HUES6 (cell line): ENCODE measurements at regions not wholly inside any gene's neighbourhood (a gene's known extent, or its start where the extent isn't known, plus 50 kb on each side); places are given as distances from the start of the nearest gene placed in this dataset.

Experiments used
- H3K27ac ChIP-seq: 2 replicates; pipeline ENCODE4 v1.7.0; 2013; ENCODE audit warnings: low read depth, mild to moderate bottlenecking, low read length, inconsistent platforms
- H3K27me3 ChIP-seq: 2 replicates; pipeline ENCODE4 v1.6.1; 2013; ENCODE audit warnings: low read length; ENCODE audit not compliant: control insufficient read depth, insufficient read depth
- H3K36me3 ChIP-seq: 2 replicates; pipeline ENCODE4 v1.6.1; 2013; ENCODE audit warnings: low read length; ENCODE audit not compliant: control insufficient read depth, insufficient read depth
- H3K4me1 ChIP-seq: 2 replicates; pipeline ENCODE4 v1.6.1; 2013; ENCODE audit warnings: low read length; ENCODE audit not compliant: control insufficient read depth, insufficient read depth
- H3K4me3 ChIP-seq: 2 replicates; pipeline ENCODE4 v1.5.1; 2013; ENCODE audit warnings: low read depth, low read length
- H3K9ac ChIP-seq: one replicate; pipeline ENCODE4 v1.6.1; 2013; ENCODE audit warnings: mild to moderate bottlenecking, low read length
- H3K9me3 ChIP-seq: 2 replicates; pipeline ENCODE4 v1.6.1; 2013; ENCODE audit warnings: low read depth, low read length; ENCODE audit not compliant: control insufficient read depth, insufficient read depth

DNA sequence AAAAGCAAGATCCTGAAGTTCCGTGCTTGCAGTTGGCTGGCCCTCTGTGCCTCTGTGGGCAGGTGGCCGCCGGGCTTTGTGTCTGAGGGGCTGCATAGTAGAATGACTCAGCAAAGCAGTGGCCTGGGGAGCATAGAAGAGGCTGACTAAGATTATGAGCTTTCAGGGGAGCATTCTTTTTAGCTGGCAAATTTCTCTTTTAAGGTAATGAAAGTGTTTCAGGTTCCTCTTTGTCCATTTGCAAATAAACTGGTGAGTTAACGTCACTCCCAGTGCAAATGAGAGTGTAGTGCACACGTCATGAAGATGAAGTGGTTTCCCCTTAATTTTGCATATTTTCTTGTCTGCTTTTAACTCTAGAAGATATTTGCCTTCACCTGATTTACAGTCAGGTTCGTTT lies 98.6 kb downstream of the BCL2L11 start:
- Histone ChIP-seq H3K9me3 (peaks cover 25% of the 10 kb centered on the region), H3K4me1 (peaks cover 8% of the 10 kb centered on the region), H3K4me3 (no peak overlapping the region), H3K27me3 (no peaks in the 10 kb centered on the region), H3K9ac (no peak overlapping the region), H3K36me3 (no peaks in the 10 kb centered on the region), H3K27ac (peak overlapping the region; percentile 35; the same call in 1 of the 2 replicates)

DNA sequence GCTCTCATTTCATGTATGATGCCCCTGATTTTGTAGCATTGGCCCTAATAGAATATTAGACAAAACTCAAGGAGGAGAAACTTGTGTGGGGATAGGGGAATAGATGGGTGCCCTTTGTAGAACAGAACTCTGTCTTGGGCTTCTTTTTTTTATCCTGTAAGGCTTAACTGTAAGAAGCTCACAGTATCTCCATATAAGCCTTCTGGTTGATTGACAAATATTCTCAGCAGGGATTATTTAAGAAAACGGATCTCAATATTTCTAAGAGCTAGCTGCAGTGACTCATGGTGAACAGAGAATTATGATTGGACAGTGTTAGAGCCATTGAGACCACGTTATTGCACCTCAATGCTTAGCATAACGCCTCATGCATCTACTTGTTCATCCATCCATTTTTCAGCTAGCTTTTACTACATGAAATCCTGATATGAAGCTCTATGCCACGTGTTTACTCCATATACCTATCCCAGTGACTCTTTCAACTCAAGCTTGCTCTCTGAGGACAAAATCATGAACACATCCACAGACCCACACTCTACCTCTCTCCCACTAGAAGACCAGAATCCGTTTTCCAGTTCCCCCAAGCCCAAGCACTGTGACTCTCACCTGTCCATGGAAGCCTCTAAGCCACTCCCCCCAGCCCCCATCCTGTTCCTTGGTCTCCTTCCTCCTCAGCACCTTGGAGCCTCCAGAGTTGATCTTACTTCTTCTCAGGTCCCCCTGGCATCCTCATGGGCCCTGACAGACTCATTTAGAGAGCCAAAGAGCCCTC lies 99.2 kb downstream of the BCL2L11 start:
- Histone ChIP-seq H3K9me3 (peaks cover 18% of the 10 kb centered on the region), H3K27me3 (no peaks in the 10 kb centered on the region), H3K27ac (peak overlapping the region; percentile 35; the same call in 1 of the 2 replicates), H3K4me1 (peaks cover 8% of the 10 kb centered on the region), H3K4me3 (no peak overlapping the region), H3K36me3 (no peaks in the 10 kb centered on the region), H3K9ac (no peak overlapping the region)

DNA sequence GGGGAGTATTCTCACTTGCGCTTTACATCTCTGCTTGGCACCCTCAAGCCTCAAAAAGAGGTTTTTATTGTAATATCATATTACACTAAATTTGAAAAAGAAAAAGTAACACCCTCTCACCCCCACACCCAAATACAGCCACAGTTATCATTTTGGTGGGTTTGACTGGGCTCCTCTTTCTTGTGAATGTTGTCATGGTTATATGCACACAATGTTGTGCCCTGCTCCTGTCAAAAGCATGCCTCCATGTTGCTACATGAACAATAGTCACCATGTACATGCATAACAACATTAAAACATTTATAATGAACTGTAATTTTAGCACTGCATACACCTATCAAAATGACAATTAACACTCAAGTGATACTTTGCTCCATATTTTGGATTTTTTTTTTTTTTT lies 100.2 kb downstream of the BCL2L11 start:
- no peaks in the 10 kb centered on the region for H3K36me3 ChIP-seq
- H3K4me1 ChIP-seq = peaks cover 8% of the 10 kb centered on the region
- H3K27ac ChIP-seq = no peak overlapping the region
- peaks cover 17% of the 10 kb centered on the region for H3K9me3 ChIP-seq
- H3K9ac ChIP-seq = no peak overlapping the region
- no peak overlapping the region for H3K4me3 ChIP-seq
- H3K27me3 ChIP-seq = no peaks in the 10 kb centered on the region

DNA sequence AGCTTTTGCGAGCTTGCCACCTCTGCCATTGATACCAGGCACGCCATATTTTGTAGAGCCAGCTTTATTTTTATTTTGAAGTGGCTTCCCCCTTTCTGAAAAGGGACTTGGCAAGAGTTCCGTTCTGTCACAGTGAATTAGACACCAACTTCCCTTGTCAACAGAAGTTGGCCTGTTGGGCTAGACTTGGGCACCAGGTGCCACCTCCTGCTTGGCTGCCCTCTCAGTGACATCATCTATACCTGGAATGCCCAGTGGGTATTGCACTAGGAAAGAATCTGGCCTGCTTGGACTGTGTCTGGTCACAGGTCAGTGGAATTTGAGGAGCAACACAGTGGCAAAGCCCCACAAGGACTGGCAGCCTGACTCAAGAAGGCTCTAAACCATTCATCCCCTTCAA lies 101.0 kb downstream of the BCL2L11 start:
- H3K27me3 ChIP-seq = no peaks in the 10 kb centered on the region
- no peak overlapping the region for H3K4me3 ChIP-seq
- no peak overlapping the region for H3K27ac ChIP-seq
- H3K9ac ChIP-seq = no peak overlapping the region
- peaks cover 8% of the 10 kb centered on the region for H3K4me1 ChIP-seq
- peaks cover 16% of the 10 kb centered on the region for H3K9me3 ChIP-seq
- H3K36me3 ChIP-seq = no peaks in the 10 kb centered on the region

DNA sequence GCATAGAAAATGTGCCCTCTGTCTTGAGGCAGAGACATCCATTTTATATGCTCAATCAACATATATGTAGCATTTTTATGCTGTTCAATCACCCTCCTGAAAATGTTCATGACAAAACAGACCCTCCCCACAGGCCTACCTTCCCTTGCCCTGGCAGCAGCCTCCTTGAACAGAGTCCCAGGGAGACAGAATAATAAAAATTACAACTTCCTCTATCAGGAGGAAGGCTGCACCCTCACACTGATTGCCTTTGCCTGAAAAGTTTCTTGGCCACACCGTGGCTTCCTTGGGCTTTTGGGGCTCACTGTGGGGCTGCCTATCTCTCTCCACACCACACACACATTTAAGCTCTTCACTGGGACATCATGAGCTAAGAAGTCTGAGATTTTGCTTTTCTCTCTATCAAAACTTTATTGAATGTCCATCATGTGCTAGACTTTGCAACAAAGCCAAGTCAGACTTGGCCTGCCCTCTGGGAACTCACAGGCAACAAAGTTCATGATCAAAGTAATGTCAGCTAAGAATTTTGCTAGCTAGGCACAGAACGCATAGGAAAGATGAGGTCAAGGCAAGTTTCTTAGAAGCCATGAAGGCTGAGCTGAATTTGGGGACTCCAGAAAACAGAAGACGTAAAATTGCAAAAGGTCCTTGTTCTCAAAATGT lies 101.6 kb downstream of the BCL2L11 start:
- Histone ChIP-seq H3K4me1 (peaks cover 8% of the 10 kb centered on the region), H3K9ac (no peak overlapping the region), H3K9me3 (peaks cover 10% of the 10 kb centered on the region), H3K36me3 (no peaks in the 10 kb centered on the region), H3K4me3 (no peak overlapping the region), H3K27me3 (no peaks in the 10 kb centered on the region), H3K27ac (no peak overlapping the region)

DNA sequence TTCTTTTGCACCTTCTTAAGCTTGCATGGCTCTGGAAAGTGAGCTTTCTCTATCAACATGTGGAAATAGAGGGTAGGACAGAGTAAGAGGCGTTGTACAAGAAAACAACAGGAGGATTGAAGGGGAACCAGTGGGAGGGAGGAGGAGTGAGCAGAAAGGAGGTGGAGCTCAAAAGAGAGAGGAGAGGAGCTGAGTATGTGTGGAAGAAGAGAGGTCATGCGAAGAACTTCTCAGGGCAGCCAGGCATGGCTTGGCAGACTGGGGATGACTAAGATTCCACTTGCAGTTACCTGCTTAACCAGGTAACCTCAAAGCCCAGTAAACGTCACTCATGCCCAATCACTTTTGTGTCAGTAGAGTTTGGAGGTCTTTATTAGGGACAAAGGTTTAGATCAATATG lies 105.1 kb downstream of the BCL2L11 start:
- Histone ChIP-seq H3K4me1 (peaks cover 4% of the 10 kb centered on the region), H3K36me3 (no peaks in the 10 kb centered on the region), H3K27me3 (no peaks in the 10 kb centered on the region), H3K4me3 (no peak overlapping the region), H3K27ac (no peak overlapping the region), H3K9ac (no peak overlapping the region), H3K9me3 (peaks cover 8% of the 10 kb centered on the region)

DNA sequence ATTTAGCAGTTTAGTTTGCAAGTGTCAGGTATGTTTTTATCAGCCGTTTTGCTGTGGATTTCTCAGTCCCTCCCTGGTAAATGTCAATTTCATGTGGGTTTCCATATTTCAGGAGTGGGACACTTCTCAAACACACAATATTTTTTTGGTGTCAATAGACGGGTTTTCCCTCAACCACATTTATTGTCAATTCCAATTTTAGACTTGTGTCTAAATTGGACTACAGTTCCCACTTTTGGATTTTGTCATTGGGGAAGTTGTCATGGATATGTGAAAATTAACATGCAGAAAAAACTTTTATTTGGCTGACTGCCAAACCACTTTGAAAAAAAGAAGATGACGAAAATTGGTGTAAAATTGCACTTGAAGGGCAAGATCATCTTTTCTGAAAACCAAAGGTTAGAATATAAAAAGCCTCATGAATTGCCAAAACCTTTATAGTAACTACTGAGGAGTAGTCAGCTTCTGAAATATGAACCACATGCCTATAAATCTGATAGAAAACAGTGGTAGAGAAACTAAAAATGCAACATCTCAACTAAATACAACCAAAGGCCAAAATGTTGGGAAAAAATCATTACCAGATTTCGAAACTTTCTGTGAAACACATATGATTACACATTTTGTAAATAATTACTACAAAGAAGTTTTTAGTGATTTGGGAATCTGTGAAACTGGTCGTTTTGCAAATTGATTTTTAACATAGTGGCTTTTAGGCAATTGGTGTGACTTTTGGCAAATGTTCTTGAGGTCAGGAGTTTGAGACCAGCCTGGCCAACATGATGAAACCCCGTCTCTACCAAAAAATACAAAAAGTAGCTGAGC lies 106.4 kb downstream of the BCL2L11 start:
- Histone ChIP-seq H3K27me3 (no peaks in the 10 kb centered on the region), H3K9me3 (peaks cover 16% of the 10 kb centered on the region), H3K36me3 (no peaks in the 10 kb centered on the region), H3K9ac (no peak overlapping the region), H3K4me3 (no peak overlapping the region), H3K27ac (no peak overlapping the region), H3K4me1 (peaks cover 4% of the 10 kb centered on the region)

DNA sequence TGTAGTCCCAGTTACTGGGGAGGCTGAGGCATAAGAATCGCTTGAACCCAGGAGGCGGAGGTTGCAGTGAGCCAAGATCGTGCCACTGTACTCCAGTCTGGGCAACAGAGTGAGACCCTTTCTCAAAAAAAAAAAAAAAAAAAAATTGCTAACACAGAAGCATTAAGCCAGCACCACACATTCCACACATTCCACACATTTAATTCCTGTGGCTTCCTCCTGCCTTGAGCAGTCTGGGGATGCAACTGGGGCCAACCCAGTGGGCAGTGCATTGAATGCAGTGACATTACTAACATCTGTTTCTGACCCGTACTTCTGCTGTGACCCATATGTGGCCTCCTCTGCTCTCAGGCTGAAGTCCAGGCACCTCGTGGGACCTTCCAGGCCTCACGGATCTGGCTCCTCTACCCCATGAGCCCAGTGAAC lies 107.0 kb downstream of the BCL2L11 start:
- H3K27ac ChIP-seq = no peak overlapping the region
- no peak overlapping the region for H3K9ac ChIP-seq

DNA sequence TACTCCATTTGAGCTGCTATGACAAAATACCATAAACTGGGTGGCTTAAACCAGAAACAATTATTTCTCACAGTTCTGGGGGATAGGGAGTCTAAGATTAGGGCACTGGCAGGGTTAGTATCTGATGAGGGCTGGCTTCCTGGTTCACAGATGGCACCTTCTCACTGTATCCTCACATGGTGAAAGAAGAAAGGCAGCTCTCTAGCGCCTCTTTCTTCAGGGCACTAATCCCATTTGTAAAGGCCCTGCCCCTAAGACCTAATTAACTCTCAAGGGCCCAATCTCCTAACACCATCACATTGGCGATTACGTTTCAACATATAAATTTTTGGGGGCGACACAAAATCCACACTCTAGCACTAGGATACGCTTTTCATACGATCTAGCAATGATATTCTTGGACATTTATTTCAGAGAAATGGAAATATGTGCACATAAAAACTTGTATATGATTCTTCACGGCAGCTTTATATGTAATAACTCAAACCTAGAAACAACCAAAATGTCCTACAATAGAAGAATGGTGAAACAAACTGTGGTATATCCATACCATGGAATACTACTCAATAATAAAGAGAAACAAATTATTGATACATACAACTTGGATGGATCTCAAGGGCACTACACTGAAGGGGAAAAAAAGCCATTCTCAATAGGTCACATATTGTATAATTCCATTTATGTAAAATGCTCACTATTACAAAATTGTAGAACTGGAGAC lies 111.0 kb downstream of the BCL2L11 start:
- no peak overlapping the region for H3K4me3 ChIP-seq
- H3K4me1 ChIP-seq = peaks cover 4% of the 10 kb centered on the region
- no peak overlapping the region for H3K9ac ChIP-seq
- H3K27ac ChIP-seq = no peak overlapping the region
- H3K27me3 ChIP-seq = no peaks in the 10 kb centered on the region
- H3K9me3 ChIP-seq = peaks cover 19% of the 10 kb centered on the region
- no peaks in the 10 kb centered on the region for H3K36me3 ChIP-seq

More for the DNA sequence above, 107.0 kb downstream of the BCL2L11 start:
- Histone ChIP-seq H3K4me1 (peaks cover 4% of the 10 kb centered on the region), H3K9me3 (peaks cover 15% of the 10 kb centered on the region), H3K4me3 (peak overlapping the region; percentile 7; the same call in 1 of the 2 replicates), H3K27me3 (no peaks in the 10 kb centered on the region), H3K36me3 (no peaks in the 10 kb centered on the region)

DNA sequence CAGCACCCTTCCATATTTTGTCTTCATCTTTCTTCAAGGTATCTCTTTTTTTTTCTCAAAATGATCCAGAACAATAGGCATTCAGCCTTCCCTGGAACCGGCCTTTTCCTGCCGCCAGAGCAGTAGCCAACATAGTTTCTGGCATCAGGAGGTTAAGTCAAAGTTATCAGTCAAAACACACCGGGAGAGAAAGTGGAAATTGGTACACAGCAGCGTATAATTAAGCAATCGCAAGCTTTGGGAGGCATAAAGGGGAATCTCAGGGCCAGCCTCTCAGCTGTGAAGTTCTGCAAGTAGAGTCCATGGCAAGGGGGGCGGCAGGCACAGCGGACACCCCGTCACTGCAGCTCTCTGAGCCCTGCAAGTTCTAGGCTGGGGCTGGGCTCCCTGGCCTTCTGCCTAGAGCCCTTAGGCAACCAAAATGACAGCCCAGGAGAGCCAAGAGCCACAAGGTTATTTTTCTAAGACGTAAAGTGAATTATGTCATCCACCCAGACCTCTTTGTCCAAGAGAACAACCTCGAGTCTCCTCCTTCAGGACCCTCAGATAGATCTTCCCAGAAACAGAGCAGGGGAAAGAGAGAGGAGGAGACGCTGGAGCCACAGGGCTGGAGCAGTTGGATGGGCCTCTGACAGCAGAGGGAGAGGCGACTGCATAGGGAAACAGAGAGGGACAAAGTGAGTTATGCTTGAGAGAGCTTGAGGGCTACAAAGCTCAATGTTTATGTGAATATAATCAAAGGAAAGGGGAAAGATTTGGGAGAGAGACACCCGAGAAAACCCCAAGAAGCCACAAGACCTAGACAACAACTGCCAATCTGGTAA lies 114.7 kb downstream of the BCL2L11 start:
- H3K9me3 ChIP-seq = peaks cover 19% of the 10 kb centered on the region
- H3K27me3 ChIP-seq = no peaks in the 10 kb centered on the region
- no peaks in the 10 kb centered on the region for H3K4me1 ChIP-seq
- H3K27ac ChIP-seq = no peak overlapping the region
- H3K36me3 ChIP-seq = no peaks in the 10 kb centered on the region
- no peak overlapping the region for H3K4me3 ChIP-seq
- H3K9ac ChIP-seq = no peak overlapping the region
